Tibial nerve (tissue), 3 donors: ENCODE measurements at regions not wholly inside any gene's neighbourhood (a gene's known extent, or its start where the extent isn't known, plus 50 kb on each side); places are given as distances from the start of the nearest gene placed in this dataset.

Source experiments
- POLR2A ChIP-seq, 2 donors: fragments of 450-650 bp; IDR thresholded peaks; one replicate each; pipeline ENCODE4 v1.6.1; 2017; ENCODE audit warnings: antibody characterized with exemption in 2 of 2, mild to moderate bottlenecking in 2 of 2, moderate library complexity in 2 of 2
- TF ChIP-seq, protein P1 (sequence below), 5 experiments: fragments of 200-600 bp in 3 of 5; fragments of 450-650 bp in 2 of 5; sonication (generic) in 3 of 5; IDR thresholded peaks; one replicate each; pipeline ENCODE4 v1.5.1; 2016 to 2019; ENCODE audit warnings: antibody characterized with exemption in 5 of 5, mild to moderate bottlenecking in 3 of 5, moderate library complexity in 2 of 5

DNA sequence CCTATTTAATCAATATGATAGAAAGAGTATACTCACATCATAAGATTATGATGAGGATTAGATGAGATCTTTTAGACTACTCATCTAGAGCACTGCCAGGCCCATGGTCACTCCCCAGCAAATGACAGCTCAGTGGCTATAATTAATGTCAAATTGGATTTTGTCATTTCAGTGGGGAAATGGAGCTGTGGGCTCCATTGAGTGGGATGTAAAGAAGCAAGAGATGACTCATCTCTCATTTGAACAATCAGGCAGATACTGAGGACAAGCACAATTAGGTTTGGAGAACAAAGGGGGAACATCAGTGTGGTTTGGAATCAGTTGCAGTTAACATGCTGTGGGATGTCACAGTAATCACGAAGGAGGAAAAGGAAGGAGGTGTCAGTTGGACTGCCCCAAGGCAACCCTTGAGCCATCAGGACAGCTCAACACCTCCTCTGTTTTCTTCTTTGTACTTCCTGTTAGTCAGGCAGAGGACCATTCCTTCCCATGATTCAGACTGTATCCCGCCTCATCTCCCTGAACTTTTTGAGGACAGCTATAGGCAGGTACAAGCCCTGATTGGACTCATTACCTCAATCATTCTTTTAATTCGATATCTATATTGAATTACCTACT is 473.7 kb upstream of the ISX start:
- TF ChIP-seq, protein P1, sequence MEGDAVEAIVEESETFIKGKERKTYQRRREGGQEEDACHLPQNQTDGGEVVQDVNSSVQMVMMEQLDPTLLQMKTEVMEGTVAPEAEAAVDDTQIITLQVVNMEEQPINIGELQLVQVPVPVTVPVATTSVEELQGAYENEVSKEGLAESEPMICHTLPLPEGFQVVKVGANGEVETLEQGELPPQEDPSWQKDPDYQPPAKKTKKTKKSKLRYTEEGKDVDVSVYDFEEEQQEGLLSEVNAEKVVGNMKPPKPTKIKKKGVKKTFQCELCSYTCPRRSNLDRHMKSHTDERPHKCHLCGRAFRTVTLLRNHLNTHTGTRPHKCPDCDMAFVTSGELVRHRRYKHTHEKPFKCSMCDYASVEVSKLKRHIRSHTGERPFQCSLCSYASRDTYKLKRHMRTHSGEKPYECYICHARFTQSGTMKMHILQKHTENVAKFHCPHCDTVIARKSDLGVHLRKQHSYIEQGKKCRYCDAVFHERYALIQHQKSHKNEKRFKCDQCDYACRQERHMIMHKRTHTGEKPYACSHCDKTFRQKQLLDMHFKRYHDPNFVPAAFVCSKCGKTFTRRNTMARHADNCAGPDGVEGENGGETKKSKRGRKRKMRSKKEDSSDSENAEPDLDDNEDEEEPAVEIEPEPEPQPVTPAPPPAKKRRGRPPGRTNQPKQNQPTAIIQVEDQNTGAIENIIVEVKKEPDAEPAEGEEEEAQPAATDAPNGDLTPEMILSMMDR (IDR thresholded peaks at IDR 0.05), result no peak
- no peak for TF ChIP-seq POLR2A (IDR thresholded peaks at IDR 0.05)
